Neural cell (in vitro differentiated cells): ENCODE measurements at regions not wholly inside any gene's neighbourhood (a gene's known extent, or its start where the extent isn't known, plus 50 kb on each side); places are given as distances from the start of the nearest gene placed in this dataset.

ENCODE experiments used
- H2AFZ ChIP-seq: fragments of 200-600, 300-800 bp; sonication (generic), shearing (Covaris generic); 2 replicates; pipeline ENCODE4 v1.6.0; 2014; ENCODE audit warnings: low read depth, mild to moderate bottlenecking, antibody characterized with exemption, low read length, moderate library complexity
- H3F3A ChIP-seq: fragments of 200-600 bp; shearing (Covaris generic); 2 replicates; pipeline ENCODE4 v1.6.1; 2016; ENCODE audit warnings: mild to moderate bottlenecking, moderate library complexity, mixed read lengths, antibody characterized with exemption, low read length; ENCODE audit not compliant: insufficient read depth, poor library complexity, severe bottlenecking
- H3K27ac ChIP-seq: fragments of 200-600, 300-800 bp; sonication (generic), shearing (Covaris generic); 2 replicates; pipeline ENCODE4 v1.5.1; 2014; ENCODE audit warnings: mild to moderate bottlenecking, low read length, moderate library complexity
- H3K27me3 ChIP-seq: fragments of 300-800, 200-600 bp; sonication (generic), shearing (Covaris generic); 2 replicates; pipeline ENCODE4 v1.6.0; 2014; ENCODE audit warnings: mild to moderate bottlenecking, low read depth, low read length, moderate library complexity; ENCODE audit not compliant: insufficient read depth
- H3K36me3 ChIP-seq: fragments of 300-800, 200-600 bp; sonication (generic), shearing (Covaris generic); 2 replicates; pipeline ENCODE4 v1.5.1; 2014; ENCODE audit warnings: mild to moderate bottlenecking, antibody characterized with exemption, low read length, moderate library complexity; ENCODE audit not compliant: insufficient read depth
- H3K4me2 ChIP-seq: fragments of 300-800, 200-600 bp; sonication (generic), shearing (Covaris generic); 2 replicates; pipeline ENCODE4 v1.6.0; 2014; ENCODE audit warnings: mild to moderate bottlenecking, low read length
- H3K4me3 ChIP-seq: fragments of 300-800, 200-600 bp; sonication (generic), shearing (Covaris generic); 2 replicates; pipeline ENCODE4 v1.5.1; 2014; ENCODE audit warnings: mild to moderate bottlenecking, low read length, moderate library complexity
- H3K79me2 ChIP-seq: fragments of 200-600 bp; shearing (Covaris generic); replicated peaks from 2 replicates; pipeline ENCODE4 v1.6.0; 2014; ENCODE audit warnings: mild to moderate bottlenecking, low read length, moderate library complexity; ENCODE audit not compliant: insufficient read depth
- H3K9ac ChIP-seq: fragments of 300-800, 200-600 bp; sonication (generic), shearing (Covaris generic); 2 replicates; pipeline ENCODE4 v1.6.1; 2016; ENCODE audit warnings: mild to moderate bottlenecking, low read length, mixed read lengths
- H3K9me2 ChIP-seq: fragments of 200-600 bp; shearing (Covaris generic); 2 replicates; pipeline ENCODE4 v1.6.1; 2016; ENCODE audit warnings: mild to moderate bottlenecking, low read length, mixed read lengths; ENCODE audit not compliant: insufficient read depth
- H3K9me3 ChIP-seq: fragments of 200-600, 300-800 bp; sonication (generic), shearing (Covaris generic); 2 replicates; pipeline ENCODE4 v1.6.1; 2016; ENCODE audit warnings: mild to moderate bottlenecking, mixed run types, low read length, moderate library complexity, mixed read lengths
- H4K20me1 ChIP-seq: fragments of 200-600 bp; shearing (Covaris generic); 2 replicates; pipeline ENCODE4 v1.6.1; 2016; ENCODE audit warnings: mild to moderate bottlenecking, mixed run types; ENCODE audit not compliant: insufficient read depth
- CTCF ChIP-seq: fragments of 450-650 bp; IDR thresholded peaks from 2 replicates; pipeline ENCODE4 v1.5.1; 2014; ENCODE audit warnings: antibody characterized with exemption, mild to moderate bottlenecking, moderate library complexity; ENCODE audit not compliant: poor library complexity, severe bottlenecking
- EP300 ChIP-seq: fragments of 450-650 bp; conservative IDR thresholded peaks from 2 replicates; pipeline ENCODE4 v1.6.1; 2014; ENCODE audit warnings: antibody characterized with exemption, mild to moderate bottlenecking, moderate library complexity; ENCODE audit not compliant: poor library complexity, severe bottlenecking
- EZH2 ChIP-seq: fragments of 200-600, 300-800 bp; shearing (Covaris generic), sonication (generic); IDR thresholded peaks from 2 replicates; pipeline ENCODE4 v1.6.1; 2014; ENCODE audit warnings: antibody characterized with exemption, low read length, borderline replicate concordance, mild to moderate bottlenecking; ENCODE audit not compliant: insufficient read depth, poor library complexity, severe bottlenecking
- MXI1 ChIP-seq: fragments of 450-650 bp; conservative IDR thresholded peaks from 2 replicates; pipeline ENCODE4 v1.6.1; 2014; ENCODE audit warnings: antibody characterized with exemption, mild to moderate bottlenecking; ENCODE audit not compliant: poor library complexity, severe bottlenecking
- POLR2AphosphoS5 ChIP-seq: IDR thresholded peaks from 2 replicates; pipeline ENCODE4 v1.6.1; 2012
- RAD21 ChIP-seq: fragments of 450-650 bp; conservative IDR thresholded peaks from 2 replicates; pipeline ENCODE4 v1.6.1; 2014; ENCODE audit warnings: antibody characterized with exemption, mild to moderate bottlenecking, moderate library complexity
- REST ChIP-seq: IDR thresholded peaks from 2 replicates; pipeline ENCODE4 v1.6.1; 2012; ENCODE audit warnings: borderline replicate concordance
- SMC3 ChIP-seq: fragments of 450-650 bp; conservative IDR thresholded peaks from 2 replicates; pipeline ENCODE4 v1.6.1; 2014; ENCODE audit warnings: antibody characterized with exemption, mild to moderate bottlenecking, moderate library complexity; ENCODE audit not compliant: poor library complexity
- TAF1 ChIP-seq: IDR thresholded peaks from 2 replicates; pipeline ENCODE4 v1.6.1; 2012; ENCODE audit warnings: low read depth

GRCh38 chr13:106163426-106163825 is 372.0 kb downstream of the EFNB2 start:
- TF ChIP-seq EZH2 = no peak
- no peak for TF ChIP-seq TAF1
- TF ChIP-seq CTCF = no peak
- TF ChIP-seq REST = no peak
- no peak for TF ChIP-seq POLR2AphosphoS5
- no peak for TF ChIP-seq EP300
- H4K20me1 ChIP-seq = no peaks in the 10 kb centered on the region
- H3K36me3 ChIP-seq = no peaks in the 10 kb centered on the region
- H3K27me3 ChIP-seq = no peaks in the 10 kb centered on the region
- no peak overlapping the region for H3K4me3 ChIP-seq
- H2AFZ ChIP-seq = no peak overlapping the region
- no peaks in the 10 kb centered on the region for H3K79me2 ChIP-seq
- no peaks in the 10 kb centered on the region for H3K9me2 ChIP-seq
- H3K9me3 ChIP-seq = no peaks in the 10 kb centered on the region
- no peak overlapping the region for H3K9ac ChIP-seq
- no peak overlapping the region for H3K27ac ChIP-seq
- no peak overlapping the region for H3K4me2 ChIP-seq
- H3F3A ChIP-seq = no peaks in the 10 kb centered on the region

GRCh38 chr13:106161146-106161545 is 374.3 kb downstream of the EFNB2 start:
- no peak for TF ChIP-seq RAD21
- TF ChIP-seq CTCF = no peak
- TF ChIP-seq REST = no peak
- TF ChIP-seq POLR2AphosphoS5 = no peak
- no peak for TF ChIP-seq EZH2
- TF ChIP-seq SMC3 = no peak
- TF ChIP-seq TAF1 = no peak
- no peak for TF ChIP-seq MXI1
- no peak for TF ChIP-seq EP300
- no peaks in the 10 kb centered on the region for H3K36me3 ChIP-seq
- no peaks in the 10 kb centered on the region for H3F3A ChIP-seq
- no peak overlapping the region for H3K4me3 ChIP-seq
- no peaks in the 10 kb centered on the region for H3K79me2 ChIP-seq
- no peak overlapping the region for H2AFZ ChIP-seq
- no peak overlapping the region for H3K4me2 ChIP-seq
- no peaks in the 10 kb centered on the region for H4K20me1 ChIP-seq
- H3K9me3 ChIP-seq = no peaks in the 10 kb centered on the region
- H3K9me2 ChIP-seq = no peaks in the 10 kb centered on the region
- H3K9ac ChIP-seq = no peak overlapping the region
- H3K27me3 ChIP-seq = no peaks in the 10 kb centered on the region
- H3K27ac ChIP-seq = no peak overlapping the region
